ENCODE measurements at regions not wholly inside any gene's neighbourhood (a gene's known extent, or its start where the extent isn't known, plus 50 kb on each side); places are given as distances from the start of the nearest gene placed in this dataset.

- DNase-seq (ENCODE audit: low read depth, low spot score) (no peak), FAIRE-seq (no peak)
- no peaks in the 10 kb centered on the region for H3K9me1 ChIP-seq (replicated peaks; ENCODE audit: control insufficient read depth, extremely low read depth, insufficient read depth, low read length)
- H3K9me3 ChIP-seq (replicated peaks; ENCODE audit: control insufficient read depth, insufficient read depth, low read length): no peaks in the 10 kb centered on the region
- no peaks in the 10 kb centered on the region for H3K79me2 ChIP-seq (ENCODE audit: control insufficient read depth, insufficient read depth, low read length)
- H2AFZ ChIP-seq (ENCODE audit: low read depth, low read length): no peak overlapping the region
- intact Hi-C loops (cut with micrococcal nuclease): no loop called here
- H3K9ac ChIP-seq (replicated peaks; ENCODE audit: extremely low read depth, insufficient read depth, low read length): no peak overlapping the region
- H3K27ac ChIP-seq (ENCODE audit: insufficient read depth, low read depth, low read length): no peak overlapping the region
- H3K4me2 ChIP-seq (ENCODE audit: insufficient read depth, low read length): no peak overlapping the region
- POLR2A ChIA-PET: no interaction called here
- TF ChIP-seq CTCF (IDR thresholded peaks at IDR 0.05; ENCODE audit: extremely low read depth in 1 of 2, insufficient read depth in 1 of 2, low read depth in 1 of 2, low read length in 2 of 2): no peak
- no peak for TF ChIP-seq FOS (IDR thresholded peaks at IDR 0.05; ENCODE audit: borderline replicate concordance, insufficient read depth, low read length)
- no peak for TF ChIP-seq JUN (IDR thresholded peaks at IDR 0.05; ENCODE audit: borderline replicate concordance, insufficient read depth, insufficient read length, low read depth)
- TF ChIP-seq MAX (IDR thresholded peaks at IDR 0.05; ENCODE audit: insufficient read depth, insufficient read length): no peak
- TF ChIP-seq POLR2A (IDR thresholded peaks at IDR 0.05; ENCODE audit: low read depth, low read length): no peak
- no TSS peak for BruUV-seq (replicated peaks)
- CTCF ChIA-PET: interaction anchor here (1.7 kb wide), 1 partner anchor 34 kb away, joined by 3 read pairs; no protein-coding TSS in a partner anchor
- H3K36me3 ChIP-seq (ENCODE audit: control insufficient read depth in 2 of 2, extremely low read depth in 1 of 2, insufficient read depth in 2 of 2, low read length in 2 of 2): no peaks in the 10 kb centered on the region
- H3K4me1 ChIP-seq (ENCODE audit: control insufficient read depth, extremely low read depth, insufficient read depth, low read length): no peaks in the 10 kb centered on the region
- no peaks in the 10 kb centered on the region for H4K20me1 ChIP-seq (replicated peaks; ENCODE audit: control insufficient read depth, extremely low read depth, insufficient read depth, low read length)
- no peak overlapping the region for H3K4me3 ChIP-seq (replicated peaks in 1 of 3; ENCODE audit: insufficient read depth in 1 of 3, low read depth in 1 of 3, low read length in 3 of 3)
- dilution Hi-C loops (cut with MboI; ENCODE audit: extremely low pct_ligation_motif_present, low sequenced_read_pairs): no loop called here
- H3K27me3 ChIP-seq (ENCODE audit: control insufficient read depth in 2 of 2, insufficient read depth in 2 of 2, low read length in 2 of 2): no peaks in the 10 kb centered on the region
Observed at GRCh38 chr9:78905387-78905786, 608.5 kb downstream of the PSAT1 start.
